ENCODE measurements at regions not wholly inside any gene's neighbourhood (a gene's known extent, or its start where the extent isn't known, plus 50 kb on each side); places are given as distances from the start of the nearest gene placed in this dataset.
"Not testable (repeated sequence)": the region's sequence is repeated elsewhere in the genome, so short reads cannot be mapped to it uniquely, and the experiment has no call there.

- DNase-seq (ENCODE audit: extremely low read depth in 1 of 2, low read depth in 1 of 2), result no peak
Measured at GRCh38 chrX:140172401-140172800, 207.1 kb upstream of the CXorf66 start.

GRCh38 chrX:140167551-140167950 lies 202.2 kb upstream of the CXorf66 start:
- DNase-seq (ENCODE audit: extremely low read depth in 1 of 2, low read depth in 1 of 2), result no peak

GRCh38 chrX:140165849-140166248 lies 200.5 kb upstream of the CXorf66 start:
- DNase-seq (ENCODE audit: extremely low read depth in 1 of 2, low read depth in 1 of 2), result no peak

DNA sequence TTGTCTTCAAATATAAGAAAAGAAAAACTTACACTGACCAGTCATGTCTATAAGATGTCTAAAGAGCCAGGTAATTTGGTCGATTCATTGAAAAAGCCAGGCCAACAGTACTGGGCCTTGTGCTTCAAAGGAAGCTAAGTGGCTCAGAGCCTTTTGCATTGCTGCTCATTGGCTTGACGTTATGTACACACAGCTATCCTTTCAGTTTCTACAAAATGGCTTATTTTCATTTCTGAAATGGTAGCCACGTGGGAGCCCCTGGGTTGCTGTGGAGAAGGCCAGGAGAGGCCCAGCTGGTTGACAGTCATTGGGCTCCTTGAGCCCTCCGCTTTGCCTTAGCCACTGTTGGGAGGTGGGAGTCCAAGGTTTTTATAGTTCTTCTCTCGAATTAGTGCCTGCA lies 199.1 kb upstream of the CXorf66 start:
- no peak for DNase-seq (ENCODE audit: extremely low read depth in 1 of 2, low read depth in 1 of 2)

- DNase-seq (ENCODE audit: extremely low read depth in 1 of 2, low read depth in 1 of 2), result no peak
Measured at GRCh38 chrX:140163371-140164159, 198.2 kb upstream of the CXorf66 start.

GRCh38 chrX:140157611-140158010 lies 192.3 kb upstream of the CXorf66 start:
- DNase-seq (ENCODE audit: extremely low read depth in 1 of 2, low read depth in 1 of 2), result no peak

DNA sequence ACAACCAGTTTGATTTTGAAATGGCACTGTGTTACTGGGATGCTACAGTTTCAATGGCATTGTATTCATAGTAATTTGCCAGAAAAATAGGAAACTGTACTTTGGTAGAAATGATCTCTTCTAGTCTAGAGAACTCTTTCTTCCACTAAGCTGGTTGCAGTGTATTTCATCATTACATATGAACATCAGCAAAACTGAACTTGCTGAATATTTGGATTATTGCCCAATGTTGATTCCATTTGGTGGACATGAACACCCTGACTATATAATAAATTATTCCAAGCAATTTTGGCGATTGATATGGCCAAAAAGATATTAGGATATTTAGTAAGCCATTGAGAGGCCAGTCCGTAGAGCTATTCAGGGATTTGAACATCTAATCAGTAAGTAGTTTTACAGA lies 191.8 kb upstream of the CXorf66 start:
- no peak for DNase-seq (ENCODE audit: extremely low read depth in 1 of 2, low read depth in 1 of 2)

DNA sequence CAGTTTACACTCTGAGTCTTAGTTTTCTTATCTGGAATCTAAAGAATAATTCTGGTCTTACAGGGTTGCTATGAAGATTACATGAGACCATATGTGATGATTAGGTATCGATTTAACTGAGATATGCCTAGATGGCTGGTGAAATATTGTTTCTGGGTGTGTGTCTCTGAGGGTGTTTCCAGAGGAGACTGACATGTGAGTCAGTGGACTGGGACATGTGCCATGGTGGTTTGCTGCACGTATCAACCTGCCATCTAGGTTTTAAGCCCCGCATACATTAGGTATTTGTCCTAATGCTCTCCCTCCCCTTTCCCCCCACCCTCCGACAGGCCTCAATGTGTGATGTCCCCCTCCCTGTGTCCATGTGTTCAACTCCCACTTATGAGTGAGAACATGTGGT lies 186.0 kb upstream of the CXorf66 start:
- DNase-seq (ENCODE audit: extremely low read depth in 1 of 2, low read depth in 1 of 2), result no peak

- no peak for DNase-seq (ENCODE audit: extremely low read depth in 1 of 2, low read depth in 1 of 2)
Measured at GRCh38 chrX:140149761-140150160, 184.4 kb upstream of the CXorf66 start.

DNA sequence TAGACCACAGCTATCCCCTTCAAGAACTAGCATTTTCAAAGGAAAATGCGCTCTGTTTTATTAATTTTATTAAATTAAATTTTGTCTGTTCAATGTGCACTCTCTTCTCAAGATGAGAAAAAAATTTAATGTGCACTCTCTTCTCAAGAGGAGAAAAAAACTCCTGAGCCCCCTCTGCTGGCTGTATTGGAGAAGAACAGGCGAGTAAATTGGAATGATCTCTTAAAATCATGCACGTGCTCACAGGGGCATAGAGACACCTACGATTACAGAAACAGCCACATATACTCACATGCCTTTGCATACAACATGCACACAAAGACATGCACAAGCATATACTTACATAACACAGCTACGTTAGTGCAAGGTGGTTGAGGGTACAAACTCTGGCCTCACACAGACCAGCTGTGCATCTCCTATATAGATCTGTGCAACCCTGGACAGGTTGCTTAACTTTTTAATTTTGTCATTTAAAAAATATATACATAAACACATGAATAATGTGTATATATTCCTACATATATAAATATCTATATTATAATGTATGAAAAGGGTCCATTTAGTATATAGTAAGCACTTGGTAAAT lies 176.2 kb upstream of the CXorf66 start:
- DNase-seq (ENCODE audit: extremely low read depth in 1 of 2, low read depth in 1 of 2), result no peak

GRCh38 chrX:140138492-140138891 lies 173.2 kb upstream of the CXorf66 start:
- not testable (repeated sequence) for DNase-seq (ENCODE audit: extremely low read depth in 1 of 2, low read depth in 1 of 2)

DNA sequence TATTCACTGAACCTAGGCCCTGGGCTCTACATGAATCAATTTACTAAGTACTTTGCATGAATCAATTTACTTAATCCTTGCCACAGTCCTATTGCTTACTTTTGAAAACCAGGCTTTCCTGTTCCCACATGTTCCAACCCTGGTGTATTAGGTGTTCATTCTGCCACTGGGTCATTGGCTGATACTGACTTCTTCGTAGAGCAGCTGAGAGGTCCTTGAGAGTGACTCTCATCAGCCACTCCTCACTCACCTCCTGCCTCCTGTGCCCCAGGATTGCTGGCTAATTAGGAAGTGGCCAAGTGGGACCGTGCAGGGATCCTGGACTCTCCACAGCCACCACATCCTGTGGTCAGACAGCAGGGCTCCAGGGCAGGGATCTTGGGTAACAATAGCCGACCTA lies 172.7 kb upstream of the CXorf66 start:
- not testable (repeated sequence) for DNase-seq (ENCODE audit: extremely low read depth in 1 of 2, low read depth in 1 of 2)

DNA sequence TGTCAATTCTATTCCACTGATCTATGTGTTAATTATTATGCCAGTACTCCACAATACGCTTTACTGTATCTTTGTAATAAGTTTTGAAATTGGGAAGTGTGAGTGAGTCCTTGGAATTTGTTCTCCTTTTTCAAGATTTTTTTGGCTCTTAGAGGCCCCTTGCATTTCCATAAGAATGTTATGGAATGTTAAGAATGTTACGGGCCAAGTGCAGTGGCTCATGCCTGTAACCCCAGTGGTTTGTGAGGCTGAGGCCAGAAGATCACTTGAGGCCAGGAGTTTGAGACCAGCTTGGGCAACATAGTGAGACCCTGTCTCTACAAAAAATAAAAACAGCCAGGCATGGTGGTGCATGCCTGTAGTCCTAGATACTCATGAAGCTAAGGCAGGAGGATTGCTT lies 167.6 kb upstream of the CXorf66 start:
- no peak for DNase-seq (ENCODE audit: extremely low read depth in 1 of 2, low read depth in 1 of 2)

GRCh38 chrX:140123446-140123845 lies 158.1 kb upstream of the CXorf66 start:
- no peak for DNase-seq (ENCODE audit: extremely low read depth in 1 of 2, low read depth in 1 of 2)

GRCh38 chrX:140114059-140114458 lies 148.7 kb upstream of the CXorf66 start:
- DNase-seq (ENCODE audit: extremely low read depth in 1 of 2, low read depth in 1 of 2), result not testable (repeated sequence)

GRCh38 chrX:140110081-140110650 lies 144.8 kb upstream of the CXorf66 start:
- DNase-seq (ENCODE audit: extremely low read depth in 1 of 2, low read depth in 1 of 2), result no peak

DNA sequence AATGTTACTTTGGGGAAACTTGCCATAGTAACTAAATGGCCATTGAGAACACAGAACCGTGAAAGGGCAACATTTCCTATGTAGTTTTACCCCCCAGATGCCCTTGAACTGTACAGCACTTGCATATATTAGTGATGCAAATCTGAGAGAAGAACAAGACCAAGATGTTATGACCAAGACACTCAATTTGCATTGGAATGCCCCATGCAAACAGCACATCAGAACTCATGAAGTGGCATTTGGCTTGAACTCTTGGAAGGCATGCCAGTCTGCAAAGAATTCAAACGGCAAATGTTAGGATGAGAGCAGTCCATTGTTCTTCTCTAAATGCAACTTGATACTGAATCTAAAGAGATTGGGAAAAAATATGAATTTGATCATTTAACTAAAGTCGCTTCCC lies 139.4 kb upstream of the CXorf66 start:
- no peak for DNase-seq (ENCODE audit: extremely low read depth in 1 of 2, low read depth in 1 of 2)

DNA sequence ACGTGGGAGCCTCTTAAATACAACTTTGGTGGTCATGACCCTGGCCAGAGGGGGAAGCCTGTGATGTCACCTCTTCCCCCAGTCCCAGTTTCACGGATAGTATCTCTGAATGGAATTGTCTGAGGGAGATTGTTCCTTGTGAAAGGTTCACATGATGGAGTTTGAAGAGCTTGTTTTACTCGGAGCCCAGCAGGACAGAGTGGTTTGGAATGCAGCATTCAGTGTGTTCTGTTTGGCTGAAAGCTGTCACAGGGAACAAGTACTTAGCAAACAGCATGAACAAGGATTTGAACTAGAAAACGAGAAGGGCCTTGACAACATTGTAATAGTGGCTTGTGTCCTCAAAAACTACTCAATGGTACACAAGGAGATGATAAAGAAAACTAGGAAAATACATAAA lies 133.9 kb upstream of the CXorf66 start:
- DNase-seq (ENCODE audit: extremely low read depth in 1 of 2, low read depth in 1 of 2), result no peak

GRCh38 chrX:140092121-140092520 lies 126.8 kb upstream of the CXorf66 start:
- no peak for DNase-seq (ENCODE audit: extremely low read depth in 1 of 2, low read depth in 1 of 2)

DNA sequence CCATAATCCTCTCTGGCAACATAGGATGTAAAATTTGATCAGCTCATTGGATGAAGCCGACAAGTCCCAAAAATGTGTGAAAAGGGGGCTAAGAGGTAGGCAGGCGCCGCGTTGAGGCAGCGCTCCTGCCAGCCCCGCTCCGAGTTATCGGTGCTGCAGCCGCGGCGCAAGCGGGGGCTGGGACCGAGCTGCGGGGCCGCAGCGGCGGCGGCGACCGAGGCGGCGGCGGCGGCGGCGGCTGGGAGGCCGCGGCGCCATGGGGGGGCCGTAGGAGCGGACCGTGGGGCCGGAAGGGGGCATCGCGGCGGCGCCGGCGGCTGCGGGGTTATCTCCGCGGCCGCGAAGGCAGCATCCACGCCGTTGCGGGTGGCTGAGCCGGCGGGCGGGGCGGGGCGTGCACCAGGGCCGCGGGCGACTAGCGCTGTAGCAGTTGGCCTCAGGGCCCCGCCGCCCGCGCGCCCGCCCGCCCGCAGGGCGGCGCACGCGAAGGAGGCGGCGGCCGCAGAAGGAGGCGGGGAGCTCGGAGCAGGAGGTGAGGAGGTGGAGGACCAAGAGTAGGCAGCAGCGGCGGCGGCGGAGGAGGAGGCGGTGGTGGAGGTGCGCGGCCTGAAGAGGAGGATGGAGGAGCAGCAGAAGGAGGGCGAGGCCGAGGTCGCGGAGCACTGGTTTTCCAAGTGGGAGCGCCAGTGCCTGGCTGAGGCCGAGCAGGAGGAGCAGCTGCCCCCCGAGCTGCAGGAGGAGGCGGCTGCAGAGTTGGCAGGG lies 126.0 kb upstream of the CXorf66 start:
- DNase-seq (ENCODE audit: extremely low read depth in 1 of 2, low read depth in 1 of 2), result no peak

- DNase-seq (ENCODE audit: extremely low read depth in 1 of 2, low read depth in 1 of 2), result no peak
Measured at GRCh38 chrX:140090800-140091124, 125.4 kb upstream of the CXorf66 start.

DNA sequence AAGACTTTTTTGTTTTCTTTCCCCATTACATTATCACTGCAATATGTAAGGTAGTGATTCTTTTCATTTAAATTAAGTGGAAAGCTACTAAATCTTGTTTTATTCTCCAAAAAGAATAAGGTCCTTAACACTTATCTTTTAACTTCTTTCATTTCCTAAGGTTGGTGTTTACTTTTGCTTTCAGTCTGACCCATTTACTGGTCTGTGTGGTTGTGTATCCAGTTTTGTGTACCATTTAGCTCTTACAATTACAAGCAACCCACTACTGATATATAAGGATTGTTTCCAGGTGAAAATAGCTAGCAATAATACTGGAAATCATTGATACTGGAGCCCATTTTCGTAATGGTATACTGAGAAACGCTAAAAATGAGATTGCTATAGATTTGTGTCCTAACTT lies 123.1 kb upstream of the CXorf66 start:
- no peak for DNase-seq (ENCODE audit: extremely low read depth in 1 of 2, low read depth in 1 of 2)

All from activated CD8-positive, alpha-beta memory T cell treated with anti-CD3 and anti-CD28 coated beads for 1 hour (primary cell).